ENCODE measurements at regions not wholly inside any gene's neighbourhood (a gene's known extent, or its start where the extent isn't known, plus 50 kb on each side); places are given as distances from the start of the nearest gene placed in this dataset.

DNA sequence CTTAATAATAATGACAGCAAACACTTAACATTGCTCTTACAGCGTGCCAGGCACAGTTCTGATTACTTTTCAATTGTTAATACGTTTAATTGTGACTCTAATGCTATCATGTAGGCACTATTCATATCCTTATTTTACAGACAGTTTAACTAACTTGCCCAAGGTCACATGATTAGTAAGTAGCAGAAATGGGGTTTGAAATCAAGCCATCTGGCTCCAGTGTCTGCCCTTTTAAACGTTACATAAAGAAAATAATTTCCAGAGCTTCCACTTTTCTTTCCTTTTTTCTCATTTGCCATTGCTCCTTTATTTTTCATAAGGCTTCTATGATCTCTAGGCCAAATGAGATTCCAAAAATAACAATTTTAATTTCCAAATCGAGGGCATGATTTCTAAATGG, 50.6 kb upstream of the IKZF2 start:
- peak; percentile 15 for DNase-seq

DNA sequence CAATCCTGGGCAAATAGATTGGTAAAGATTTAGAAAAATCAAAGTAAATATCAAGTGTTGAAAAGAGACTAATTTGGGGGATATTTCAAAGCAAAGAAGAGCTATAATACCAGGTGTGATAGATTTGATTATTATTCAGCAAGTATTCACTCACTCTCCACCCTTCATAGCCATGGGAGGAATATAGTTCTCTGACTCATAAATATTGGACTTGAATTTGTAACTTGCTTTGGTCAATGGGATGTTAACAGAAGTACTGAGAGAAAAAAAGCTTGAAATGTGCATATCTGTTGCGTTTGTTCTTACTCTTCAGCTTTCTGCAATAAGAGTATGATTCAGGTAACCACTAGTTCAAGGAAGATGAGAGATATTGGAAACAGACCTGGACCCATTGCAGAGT, 54.5 kb upstream of the IKZF2 start:
- DNase-seq, result no peak

DNA sequence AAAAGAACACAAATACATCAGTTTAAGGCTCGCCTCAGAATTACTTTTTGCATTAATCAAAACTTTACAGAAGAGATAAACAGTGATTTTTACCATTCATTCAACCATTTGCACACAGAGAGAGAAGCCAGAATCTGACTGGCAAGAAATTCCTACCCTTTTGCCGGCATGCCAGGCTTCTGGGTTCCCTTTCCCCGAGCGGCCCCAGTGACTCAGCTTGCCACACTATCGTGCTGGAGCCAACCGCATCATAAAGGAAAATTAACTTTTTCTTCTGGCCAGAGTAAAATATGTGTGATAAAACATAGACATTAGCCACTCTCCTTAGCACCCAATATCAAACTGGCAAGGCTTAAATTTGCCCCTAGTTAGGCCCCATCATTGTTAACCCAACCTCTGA, 61.8 kb upstream of the IKZF2 start:
- no peak for DNase-seq

DNA sequence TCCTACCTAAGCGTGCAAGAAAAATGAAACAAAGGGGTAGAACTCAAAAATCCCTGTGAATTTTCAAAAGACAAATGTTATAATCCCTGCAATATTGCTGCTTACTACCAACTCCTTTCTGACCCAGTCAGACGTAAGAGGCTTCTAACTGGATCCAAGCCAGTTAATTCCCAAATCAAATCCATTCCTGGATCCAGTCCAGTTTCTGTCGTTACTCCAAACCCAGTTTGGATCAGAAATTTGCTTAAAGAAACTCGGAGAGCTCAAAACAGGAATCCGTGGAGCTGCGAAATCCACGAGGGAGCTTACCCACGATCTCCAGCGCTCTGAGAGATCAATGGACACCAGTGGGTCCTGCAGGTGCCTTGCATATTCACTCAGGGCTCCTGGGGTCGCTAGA, 62.8 kb upstream of the IKZF2 start:
- no peak for DNase-seq

DNA sequence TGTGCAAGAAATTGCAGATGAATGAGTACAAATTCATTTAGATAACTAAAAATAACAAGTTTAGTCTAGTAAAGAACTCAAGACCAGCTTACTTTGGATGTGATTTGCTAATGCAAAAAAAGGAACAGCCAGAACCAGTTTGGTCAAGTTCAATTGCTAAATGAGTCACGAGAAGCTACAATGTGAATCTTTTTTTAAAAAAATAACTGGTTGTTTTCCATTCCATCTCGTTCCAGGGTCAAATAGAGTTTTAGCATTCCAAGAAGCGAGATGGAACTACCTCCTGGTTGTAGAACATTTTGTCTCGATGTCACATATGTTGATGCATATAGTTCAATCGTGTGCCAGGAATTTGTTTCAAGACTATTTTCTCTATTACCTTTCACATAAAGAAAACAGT, 65.0 kb upstream of the IKZF2 start:
- DNase-seq, result no peak

DNA sequence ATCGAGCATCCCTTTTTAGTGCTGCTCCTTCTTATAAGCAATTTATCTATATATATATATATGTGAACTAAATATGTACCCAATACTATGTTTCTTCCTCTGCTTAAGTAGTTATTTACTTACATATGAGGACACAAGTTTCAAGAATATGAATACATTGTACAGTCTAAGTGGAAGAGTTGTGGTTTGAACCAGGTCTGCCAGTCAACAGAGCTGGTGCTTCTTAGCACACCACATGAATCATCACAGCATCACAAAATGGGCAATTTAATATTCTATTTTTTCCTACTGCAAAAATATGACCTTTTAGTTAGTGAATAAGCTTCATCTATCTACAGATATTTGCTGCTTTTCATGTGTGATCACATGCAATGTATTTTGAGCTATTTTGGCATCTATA, 64.4 kb upstream of the SPAG16 start:
- no peak for DNase-seq

DNA sequence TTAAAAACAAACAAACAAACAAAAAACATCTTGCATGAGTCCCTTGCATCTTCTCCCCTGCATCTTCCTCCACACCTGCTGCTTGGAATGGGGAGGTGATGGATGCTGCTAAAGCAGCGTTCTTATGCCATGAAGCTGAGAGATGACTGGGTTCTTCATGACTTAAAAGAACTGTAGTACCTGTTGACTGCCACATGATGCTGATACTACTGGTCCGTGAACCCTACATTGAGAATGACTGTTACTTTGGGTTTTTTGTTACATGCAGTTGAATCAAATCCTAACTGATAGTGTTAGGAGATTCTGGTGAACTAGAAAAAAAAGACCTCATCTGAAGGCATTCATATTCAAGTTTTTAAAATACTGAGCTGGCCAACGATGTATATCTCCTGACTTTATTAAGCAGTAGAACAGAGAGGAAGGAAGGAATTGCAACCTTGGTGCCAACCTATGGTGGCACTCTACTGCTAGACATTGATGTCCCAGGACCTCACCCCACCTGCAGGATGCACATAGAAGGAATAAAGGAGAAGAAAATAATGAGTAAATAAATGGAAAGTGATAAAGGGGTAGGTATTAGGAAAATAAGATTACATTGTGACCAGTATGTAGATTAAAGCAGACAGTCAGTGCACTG, 63.2 kb upstream of the SPAG16 start:
- no peak for DNase-seq

DNA sequence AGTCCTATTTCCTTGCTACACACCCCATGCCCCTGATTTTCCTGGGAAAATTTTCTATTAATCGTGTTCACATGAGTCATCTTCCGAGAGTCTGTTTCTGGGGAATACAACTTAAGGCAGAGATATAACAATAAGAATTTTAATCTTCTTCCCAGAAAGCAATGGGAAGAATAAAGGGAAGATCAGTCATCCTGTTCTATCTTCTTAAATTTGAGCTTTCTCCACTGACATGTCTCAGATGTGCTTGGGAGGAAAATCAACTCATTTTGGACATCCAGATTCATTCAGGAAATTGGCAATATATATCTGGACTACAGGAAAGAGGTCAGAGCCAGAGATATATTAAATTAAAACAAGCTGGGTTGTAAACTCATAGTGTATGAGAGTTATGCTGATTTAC, 62.3 kb upstream of the SPAG16 start:
- DNase-seq, result no peak

DNA sequence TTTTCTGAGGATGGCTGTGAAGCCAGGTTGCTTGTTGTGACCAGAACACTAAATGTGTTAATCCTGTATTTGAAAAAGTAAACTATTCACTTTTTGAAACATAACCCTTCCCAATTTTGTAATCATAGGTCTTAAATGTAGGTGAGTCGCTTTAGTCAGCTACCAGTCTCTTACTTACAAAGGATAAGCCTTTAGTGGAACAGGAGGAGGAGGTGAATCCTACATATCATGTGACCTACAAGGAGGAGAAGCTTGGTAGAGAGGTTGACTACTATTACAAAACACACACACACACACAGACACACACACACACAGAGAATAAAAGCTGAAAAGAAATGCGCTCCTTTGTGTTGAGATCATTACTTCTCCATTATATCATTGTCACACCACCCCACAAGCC, 59.9 kb upstream of the SPAG16 start:
- DNase-seq, result no peak

DNA sequence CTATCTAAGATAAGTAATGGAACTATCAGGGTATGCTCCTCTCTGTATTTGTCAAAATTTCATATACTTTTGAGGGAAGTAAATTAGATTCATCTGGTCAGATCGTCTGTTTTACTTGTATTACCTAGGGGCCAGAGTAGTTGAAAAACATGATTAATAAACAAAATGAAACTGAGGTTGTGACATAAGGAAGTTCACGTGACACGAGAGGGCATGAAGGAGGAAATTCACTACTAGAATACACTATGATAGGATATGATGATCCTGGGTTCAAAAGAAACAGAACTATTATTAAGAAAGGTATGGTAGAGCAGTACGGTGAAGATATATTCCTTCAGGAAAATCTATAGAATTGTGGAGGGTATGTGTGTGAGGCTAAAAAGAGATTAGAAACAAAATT, 58.4 kb upstream of the SPAG16 start:
- DNase-seq, result no peak

DNA sequence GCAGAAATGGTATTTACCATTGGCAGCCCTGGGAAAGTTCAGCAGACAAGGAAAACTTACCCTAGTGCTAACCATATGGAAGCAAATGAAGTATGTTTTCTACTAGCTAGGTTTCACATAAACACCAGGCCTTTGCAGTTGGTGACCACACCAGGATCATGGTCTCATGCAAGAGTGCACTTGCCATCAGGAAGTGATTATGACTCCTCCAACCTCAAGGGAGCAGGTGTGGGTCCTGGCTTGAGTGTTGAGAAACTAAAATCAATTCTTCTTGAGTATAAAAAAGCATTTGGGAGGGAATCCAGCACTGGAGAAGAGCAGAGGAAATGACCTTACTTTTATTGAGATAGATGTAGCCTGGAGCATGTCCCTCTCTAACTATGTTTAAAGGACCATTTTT, 56.8 kb upstream of the SPAG16 start:
- DNase-seq, result no peak

DNA sequence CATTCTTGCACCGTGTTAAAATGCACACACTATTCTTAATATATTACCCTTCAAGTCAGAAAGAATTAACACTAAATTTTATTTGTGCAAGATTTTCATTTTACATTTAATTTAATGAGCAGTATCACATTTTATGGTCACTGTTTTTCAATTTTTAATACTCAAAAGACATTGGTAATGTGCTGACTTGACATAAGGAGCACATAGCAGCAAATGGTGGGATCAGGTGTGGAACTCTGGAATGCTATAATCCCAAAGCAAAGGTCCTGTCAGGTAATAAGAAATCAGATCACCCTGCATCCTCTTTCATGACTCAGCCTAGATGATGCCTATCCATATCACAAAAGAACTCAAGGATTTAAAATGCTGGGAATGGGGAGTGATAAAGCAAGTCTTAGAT, 55.6 kb upstream of the SPAG16 start:
- no peak for DNase-seq

DNA sequence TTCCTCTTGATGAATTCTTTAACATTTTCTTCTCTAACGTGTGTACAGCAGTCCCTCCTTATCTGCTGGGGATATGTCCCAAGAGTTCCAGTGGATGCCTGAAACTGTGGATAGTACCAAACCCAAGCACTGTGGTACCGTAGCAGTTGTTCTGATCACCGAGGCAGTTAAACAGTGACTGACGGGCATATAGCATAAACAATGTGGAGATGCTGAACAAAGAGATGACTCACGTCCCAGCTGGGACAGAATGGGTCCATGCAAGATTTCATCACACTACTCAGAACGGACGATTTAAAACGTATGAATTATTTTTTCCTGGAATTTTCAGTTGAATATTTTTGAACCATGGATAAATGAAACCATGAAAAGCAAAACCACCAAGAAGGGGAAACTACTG, 54.5 kb upstream of the SPAG16 start:
- no peak for DNase-seq

DNA sequence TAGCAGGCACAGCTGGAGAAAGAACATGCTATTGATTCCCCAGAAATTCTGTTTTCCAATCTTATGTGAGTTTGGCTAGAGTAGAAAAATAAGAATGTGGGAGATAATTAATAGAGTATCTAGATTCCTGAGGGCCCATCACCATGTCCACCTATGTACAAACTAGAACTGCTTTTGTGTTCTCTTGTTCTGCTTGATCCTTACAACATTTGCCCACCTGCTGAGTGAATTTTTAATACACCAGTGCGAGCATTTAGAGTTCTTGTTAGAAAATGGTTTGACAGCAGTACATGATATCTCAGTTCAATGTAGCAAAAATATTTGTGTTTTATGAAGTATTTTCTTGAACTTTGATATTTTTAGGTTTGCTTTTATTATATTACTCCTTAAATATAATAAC, 52.3 kb upstream of the SPAG16 start:
- no peak for DNase-seq

DNA sequence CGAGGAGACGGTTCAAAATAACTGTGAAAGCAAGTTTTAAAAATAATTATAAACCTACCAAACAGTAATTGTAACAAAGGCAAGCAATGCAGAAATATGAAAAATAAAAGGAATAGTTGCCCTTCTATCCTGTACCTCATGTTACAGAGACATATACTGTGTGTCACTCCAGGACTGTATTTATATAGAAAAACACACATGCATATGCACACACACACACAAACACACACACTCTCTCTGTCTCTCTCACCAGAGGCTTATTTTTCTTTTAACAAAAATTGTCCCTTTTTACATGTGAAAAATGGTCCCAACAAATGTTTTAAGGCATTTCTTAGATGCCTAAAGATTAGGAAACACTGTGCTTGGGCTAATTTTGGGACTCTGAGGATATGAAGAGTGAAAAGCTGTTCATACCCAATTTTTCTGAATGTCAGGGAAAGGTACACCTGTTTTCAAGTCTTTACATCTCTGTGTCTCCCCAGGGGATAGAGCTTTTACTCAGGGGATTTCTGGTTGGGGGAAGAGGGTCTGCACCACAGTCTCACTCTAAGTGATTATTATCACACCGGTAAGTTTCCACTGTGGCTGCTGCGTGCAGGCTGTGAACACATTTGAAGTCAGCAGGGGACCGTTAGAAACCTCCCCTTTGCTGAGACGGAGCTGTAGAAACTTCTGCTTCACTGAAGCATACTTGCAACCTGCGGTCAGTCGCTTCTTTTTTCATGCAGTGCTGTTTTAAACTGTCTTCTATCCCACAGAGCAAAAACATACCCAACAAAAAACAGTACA, 51.4 kb upstream of the SPAG16 start:
- DNase-seq, result no peak

DNA sequence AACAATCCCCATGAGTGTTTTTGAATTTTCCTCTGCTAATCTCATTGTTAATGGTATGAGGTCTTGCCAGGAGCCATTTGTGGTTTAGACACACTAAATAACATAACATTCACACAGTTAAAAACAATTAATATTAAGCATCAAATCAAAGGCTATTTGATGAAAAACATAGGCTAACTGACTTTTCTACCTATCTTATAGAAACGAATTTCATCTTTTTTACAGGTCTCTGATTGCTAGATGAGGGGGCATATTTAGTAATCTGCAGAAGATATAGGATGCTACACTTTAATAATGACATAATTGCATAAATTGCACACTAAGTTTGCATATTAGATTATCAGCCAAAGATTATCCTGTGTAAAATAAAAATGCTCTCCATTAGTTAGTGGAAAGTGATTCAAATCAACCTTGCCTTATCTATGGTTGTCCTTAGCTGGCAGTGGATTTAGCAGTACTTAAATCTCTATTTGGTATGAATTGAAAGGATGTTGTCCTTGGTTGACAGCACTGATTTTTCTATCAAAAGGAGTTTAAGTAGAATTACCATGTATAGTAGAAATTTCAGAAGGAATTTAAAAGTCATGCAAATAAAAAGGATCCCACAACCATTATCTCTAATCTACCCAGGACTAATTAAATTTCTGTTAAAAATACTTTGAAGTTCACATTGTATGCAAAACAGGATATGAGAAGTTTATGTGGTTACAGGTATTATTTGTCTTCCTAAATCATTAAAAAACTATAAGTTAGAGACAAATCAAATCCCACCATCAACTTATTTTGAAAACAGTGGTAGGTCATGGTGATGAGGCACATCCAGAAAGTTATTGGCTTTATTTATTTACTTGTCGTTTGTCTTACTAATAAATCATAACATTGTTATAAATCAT, 50.6 kb upstream of the SPAG16 start:
- DNase-seq, result no peak
